A673 (cell line): ENCODE measurements at regions not wholly inside any gene's neighbourhood (a gene's known extent, or its start where the extent isn't known, plus 50 kb on each side); places are given as distances from the start of the nearest gene placed in this dataset.

Experiments
- BruUV-seq: library from RNA; stranded (reverse); fragments of 400-500 nt; replicated peaks from 2 replicates; lab custom pipeline; 2021; lab: Mats Ljungman, UMichigan
- CTCF ChIA-PET: fragments of 300-600 bp; sonication (Branson Sonifier 250); formaldehyde crosslinking; loops from one replicate; lab custom pipeline; 2022; ENCODE audit warnings: antibody characterized with exemption; lab: Charles Lee
- POLR2A ChIA-PET: fragments of 300-600 bp; sonication (Branson Sonifier 250); formaldehyde crosslinking; loops from one replicate; lab custom pipeline; 2022; ENCODE audit warnings: antibody characterized with exemption; ENCODE audit not compliant: low non-redundant PET; lab: Charles Lee
- DNase-seq: peaks from one replicate; pipeline ENCODE4 v3.0.0-alpha.2; 2015; ENCODE audit warnings: low spot score
- H3K27ac ChIP-seq: fragments of 200-600 bp; sonication (generic); 2 replicates; pipeline ENCODE4 v1.5.1; 2016; ENCODE audit warnings: mixed run types, low read depth, mild to moderate bottlenecking, mixed read lengths, antibody characterized with exemption, low read length; ENCODE audit not compliant: poor library complexity, severe bottlenecking
- H3K27me3 ChIP-seq: fragments of 200-600 bp; sonication (generic); replicated peaks from 2 replicates; pipeline ENCODE4 v1.6.1; 2017; ENCODE audit warnings: mixed run types, low read depth, mild to moderate bottlenecking, mixed read lengths, antibody characterized with exemption, low read length; ENCODE audit not compliant: insufficient read depth, poor library complexity
- H3K36me3 ChIP-seq: fragments of 200-600 bp; sonication (generic); 2 replicates; pipeline ENCODE4 v1.6.1; 2016; ENCODE audit warnings: mixed run types, mild to moderate bottlenecking, mixed read lengths, antibody characterized with exemption, low read length; ENCODE audit not compliant: insufficient read depth, poor library complexity, severe bottlenecking
- H3K4me1 ChIP-seq: fragments of 200-600 bp; sonication (generic); 2 replicates; pipeline ENCODE4 v1.6.1; 2017; ENCODE audit warnings: mixed run types, mild to moderate bottlenecking, mixed read lengths, antibody characterized with exemption, low read length; ENCODE audit not compliant: insufficient read depth, poor library complexity, severe bottlenecking
- H3K4me3 ChIP-seq: fragments of 200-600 bp; sonication (generic); 2 replicates; pipeline ENCODE4 v1.5.1; 2016; ENCODE audit warnings: low read depth, mixed run types, mild to moderate bottlenecking, mixed read lengths, low read length; ENCODE audit not compliant: poor library complexity, severe bottlenecking
- H3K9me3 ChIP-seq: fragments of 200-600 bp; sonication (generic); 2 replicates; pipeline ENCODE4 v1.6.1; 2016; ENCODE audit warnings: mixed run types, low read depth, mild to moderate bottlenecking, mixed read lengths, antibody characterized with exemption, low read length; ENCODE audit not compliant: poor library complexity, severe bottlenecking
- EZH2 ChIP-seq: fragments of 200-600 bp; sonication (generic); IDR thresholded peaks from 2 replicates; pipeline ENCODE4 v1.6.1; 2017; ENCODE audit warnings: borderline replicate concordance, low read depth, mild to moderate bottlenecking, mixed read lengths, antibody characterized with exemption, low read length; ENCODE audit not compliant: poor library complexity, severe bottlenecking
- intact Hi-C: fragments of 100-400 bp; cut with micrococcal nuclease; formaldehyde crosslinking; loops from one replicate; pipeline ENCODE4 v1.10.0; 2022; ENCODE audit not compliant: unreplicated experiment
- TF ChIP-seq, protein P1 (sequence below): fragments of 300-800, 200-600 bp; sonication (generic); conservative IDR thresholded peaks from 2 replicates; pipeline ENCODE4 v1.5.1; 2017; ENCODE audit warnings: low read depth, mild to moderate bottlenecking, antibody characterized with exemption, low read length, moderate library complexity, mixed read lengths

DNA sequence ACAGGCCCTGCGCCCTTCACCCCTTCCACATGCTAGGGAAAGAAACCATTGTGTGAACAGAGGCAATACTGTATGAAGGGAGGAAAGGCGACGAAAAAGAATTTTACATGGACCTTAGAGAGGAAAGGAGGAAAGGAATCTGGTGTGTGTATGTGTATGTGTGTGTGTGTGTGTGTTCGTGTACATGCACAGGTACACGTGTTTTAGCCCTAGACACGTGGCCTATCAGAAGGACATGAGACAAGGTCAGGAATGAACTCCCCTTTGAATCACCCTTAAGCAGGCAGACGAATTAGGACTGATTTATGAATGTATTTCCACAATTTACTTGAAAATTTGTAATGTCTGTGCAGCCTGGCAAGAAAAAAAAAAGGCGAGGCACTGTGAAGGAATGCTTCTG, 276.0 kb downstream of the ZNF516 start:
- CTCF ChIA-PET = no interaction called here
- Histone ChIP-seq H3K4me3 (no peak overlapping the region), H3K9me3 (no peaks in the 10 kb centered on the region), H3K27me3 (no peaks in the 10 kb centered on the region), H3K27ac (no peak overlapping the region), H3K4me1 (no peaks in the 10 kb centered on the region), H3K36me3 (no peaks in the 10 kb centered on the region)
- intact Hi-C loops = no loop called here
- TF ChIP-seq, protein P1, sequence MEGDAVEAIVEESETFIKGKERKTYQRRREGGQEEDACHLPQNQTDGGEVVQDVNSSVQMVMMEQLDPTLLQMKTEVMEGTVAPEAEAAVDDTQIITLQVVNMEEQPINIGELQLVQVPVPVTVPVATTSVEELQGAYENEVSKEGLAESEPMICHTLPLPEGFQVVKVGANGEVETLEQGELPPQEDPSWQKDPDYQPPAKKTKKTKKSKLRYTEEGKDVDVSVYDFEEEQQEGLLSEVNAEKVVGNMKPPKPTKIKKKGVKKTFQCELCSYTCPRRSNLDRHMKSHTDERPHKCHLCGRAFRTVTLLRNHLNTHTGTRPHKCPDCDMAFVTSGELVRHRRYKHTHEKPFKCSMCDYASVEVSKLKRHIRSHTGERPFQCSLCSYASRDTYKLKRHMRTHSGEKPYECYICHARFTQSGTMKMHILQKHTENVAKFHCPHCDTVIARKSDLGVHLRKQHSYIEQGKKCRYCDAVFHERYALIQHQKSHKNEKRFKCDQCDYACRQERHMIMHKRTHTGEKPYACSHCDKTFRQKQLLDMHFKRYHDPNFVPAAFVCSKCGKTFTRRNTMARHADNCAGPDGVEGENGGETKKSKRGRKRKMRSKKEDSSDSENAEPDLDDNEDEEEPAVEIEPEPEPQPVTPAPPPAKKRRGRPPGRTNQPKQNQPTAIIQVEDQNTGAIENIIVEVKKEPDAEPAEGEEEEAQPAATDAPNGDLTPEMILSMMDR = no peak
- TF ChIP-seq EZH2 = no peak
- BruUV-seq = no TSS peak
- no peak for DNase-seq
- POLR2A ChIA-PET = no interaction called here

DNA sequence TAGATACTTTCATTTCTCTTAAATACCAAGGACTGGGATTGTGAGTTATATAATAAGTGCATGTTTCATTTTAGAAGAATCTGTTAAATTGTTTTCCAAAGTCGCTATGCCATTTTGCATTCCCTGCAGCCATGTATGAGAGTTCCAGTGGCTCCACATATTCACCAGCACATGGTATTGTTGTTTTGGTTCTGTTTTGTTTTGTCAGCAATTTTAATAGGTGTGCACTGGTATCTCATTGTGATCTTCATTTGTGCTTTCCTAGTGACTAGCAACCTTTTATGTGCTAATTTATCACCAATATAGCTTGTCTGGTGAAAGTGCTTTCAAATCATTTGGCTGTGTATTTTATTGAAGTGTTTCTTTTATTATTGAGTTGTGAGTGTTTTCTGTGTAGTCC, 278.9 kb downstream of the ZNF516 start:
- ChIA-PET CTCF (no interaction called here), POLR2A (no interaction called here)
- TF ChIP-seq, protein P1 = no peak
- no peak for TF ChIP-seq EZH2
- DNase-seq = no peak
- intact Hi-C loops = no loop called here
- no peak overlapping the region for H3K4me3 ChIP-seq
- no peaks in the 10 kb centered on the region for H3K4me1 ChIP-seq
- BruUV-seq = no TSS peak
- H3K36me3 ChIP-seq = no peaks in the 10 kb centered on the region
- no peaks in the 10 kb centered on the region for H3K9me3 ChIP-seq
- peaks cover 17% of the 10 kb centered on the region for H3K27me3 ChIP-seq
- no peak overlapping the region for H3K27ac ChIP-seq

DNA sequence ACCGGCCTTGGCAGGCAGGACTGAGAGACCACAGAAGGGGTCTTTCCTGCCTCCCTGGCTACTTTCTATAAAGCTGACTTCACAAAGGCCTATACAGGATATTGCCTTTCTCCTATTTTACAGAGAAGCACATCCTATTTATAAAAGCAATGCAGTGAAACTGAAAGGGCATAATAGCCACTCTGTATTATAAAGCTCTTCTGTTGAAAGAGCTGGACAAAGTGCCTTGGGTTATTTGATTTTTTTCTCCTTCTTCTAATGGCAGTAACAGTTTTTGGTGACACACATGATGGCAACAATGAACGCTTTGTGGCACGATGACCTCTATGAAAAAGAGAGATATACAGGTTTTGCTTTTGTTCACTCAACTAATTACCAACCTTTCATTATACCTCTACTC, 281.1 kb downstream of the ZNF516 start:
- H3K4me3 ChIP-seq = no peak overlapping the region
- no peaks in the 10 kb centered on the region for H3K4me1 ChIP-seq
- ChIA-PET POLR2A (no interaction called here), CTCF (no interaction called here)
- intact Hi-C loops = no loop called here
- no peak overlapping the region for H3K27ac ChIP-seq
- H3K27me3 ChIP-seq = peaks cover 25% of the 10 kb centered on the region
- no TSS peak for BruUV-seq
- TF ChIP-seq, protein P1 = no peak
- TF ChIP-seq EZH2 = no peak
- DNase-seq = no peak
- H3K36me3 ChIP-seq = no peaks in the 10 kb centered on the region
- H3K9me3 ChIP-seq = no peaks in the 10 kb centered on the region
